VCaP (cell line): ENCODE measurements at regions not wholly inside any gene's neighbourhood (a gene's known extent, or its start where the extent isn't known, plus 50 kb on each side); places are given as distances from the start of the nearest gene placed in this dataset.

Source experiments
- H3K27ac ChIP-seq: fragments of 450-650 bp; 2 replicates; pipeline ENCODE4 v1.5.1; 2017
- CTCF ChIP-seq: fragments of 450-650 bp; conservative IDR thresholded peaks from 2 replicates; pipeline ENCODE4 v1.5.1; 2017; ENCODE audit warnings: mild to moderate bottlenecking, moderate library complexity

GRCh38 chr5:175257128-175257846 is 186.7 kb downstream of the DRD1 start:
- H3K27ac ChIP-seq = no peak overlapping the region
- no peak for TF ChIP-seq CTCF

GRCh38 chr5:175254155-175254554 is 189.8 kb downstream of the DRD1 start:
- H3K27ac ChIP-seq = no peak overlapping the region
- TF ChIP-seq CTCF = no peak

- no peak for TF ChIP-seq CTCF
- H3K27ac ChIP-seq = no peak overlapping the region
Measured at GRCh38 chr5:175253597-175253996, 190.4 kb downstream of the DRD1 start.

- no peak overlapping the region for H3K27ac ChIP-seq
Measured at GRCh38 chr5:175252234-175252805, 191.7 kb downstream of the DRD1 start.

GRCh38 chr5:175250426-175250825 is 193.6 kb downstream of the DRD1 start:
- H3K27ac ChIP-seq = no peak overlapping the region
- no peak for TF ChIP-seq CTCF

More at GRCh38 chr5:175252234-175252805, 191.7 kb downstream of the DRD1 start:
- TF ChIP-seq CTCF = no peak

- TF ChIP-seq CTCF = no peak
- no peak overlapping the region for H3K27ac ChIP-seq
Measured at GRCh38 chr5:175248416-175248905, 195.5 kb downstream of the DRD1 start.

- TF ChIP-seq CTCF = no peak
- H3K27ac ChIP-seq = no peak overlapping the region
Measured at GRCh38 chr5:175246889-175247520, 197.0 kb downstream of the DRD1 start.
